GM10266 (cell line): ENCODE measurements at regions not wholly inside any gene's neighbourhood (a gene's known extent, or its start where the extent isn't known, plus 50 kb on each side); places are given as distances from the start of the nearest gene placed in this dataset.

ENCODE experiments used
- DNase-seq: peaks from one replicate; pipeline ENCODE4 v3.0.0; 2012; ENCODE audit errors: extremely low spot score
- TF ChIP-seq, protein P1 (sequence below): IDR thresholded peaks from 2 replicates; pipeline ENCODE4 v1.5.1; 2012; ENCODE audit warnings: mild to moderate bottlenecking, low read depth; ENCODE audit not compliant: control insufficient read depth, insufficient read depth; ENCODE audit errors: missing control alignments

DNA sequence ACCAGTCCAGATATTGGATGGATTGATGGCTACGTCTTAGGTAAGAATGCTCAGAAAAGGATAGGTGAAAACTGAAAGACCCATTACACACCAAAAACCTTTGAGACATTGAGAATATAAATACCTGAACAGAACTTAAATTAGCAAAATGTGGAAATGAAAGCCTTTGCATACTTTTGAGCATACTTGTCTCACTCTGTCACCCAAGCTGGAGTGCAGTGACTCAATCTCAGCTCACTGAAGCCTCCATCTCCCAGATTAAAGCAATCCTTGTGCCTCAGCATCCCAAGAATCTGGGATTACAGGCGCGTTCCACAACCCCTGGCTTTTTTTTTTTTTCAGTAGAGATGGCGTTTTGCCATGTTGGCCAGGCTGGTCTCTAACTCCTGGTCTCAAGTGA is 695.3 kb downstream of the DACH1 start:
- TF ChIP-seq, protein P1, sequence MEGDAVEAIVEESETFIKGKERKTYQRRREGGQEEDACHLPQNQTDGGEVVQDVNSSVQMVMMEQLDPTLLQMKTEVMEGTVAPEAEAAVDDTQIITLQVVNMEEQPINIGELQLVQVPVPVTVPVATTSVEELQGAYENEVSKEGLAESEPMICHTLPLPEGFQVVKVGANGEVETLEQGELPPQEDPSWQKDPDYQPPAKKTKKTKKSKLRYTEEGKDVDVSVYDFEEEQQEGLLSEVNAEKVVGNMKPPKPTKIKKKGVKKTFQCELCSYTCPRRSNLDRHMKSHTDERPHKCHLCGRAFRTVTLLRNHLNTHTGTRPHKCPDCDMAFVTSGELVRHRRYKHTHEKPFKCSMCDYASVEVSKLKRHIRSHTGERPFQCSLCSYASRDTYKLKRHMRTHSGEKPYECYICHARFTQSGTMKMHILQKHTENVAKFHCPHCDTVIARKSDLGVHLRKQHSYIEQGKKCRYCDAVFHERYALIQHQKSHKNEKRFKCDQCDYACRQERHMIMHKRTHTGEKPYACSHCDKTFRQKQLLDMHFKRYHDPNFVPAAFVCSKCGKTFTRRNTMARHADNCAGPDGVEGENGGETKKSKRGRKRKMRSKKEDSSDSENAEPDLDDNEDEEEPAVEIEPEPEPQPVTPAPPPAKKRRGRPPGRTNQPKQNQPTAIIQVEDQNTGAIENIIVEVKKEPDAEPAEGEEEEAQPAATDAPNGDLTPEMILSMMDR = no peak
- DNase-seq = no peak

DNA sequence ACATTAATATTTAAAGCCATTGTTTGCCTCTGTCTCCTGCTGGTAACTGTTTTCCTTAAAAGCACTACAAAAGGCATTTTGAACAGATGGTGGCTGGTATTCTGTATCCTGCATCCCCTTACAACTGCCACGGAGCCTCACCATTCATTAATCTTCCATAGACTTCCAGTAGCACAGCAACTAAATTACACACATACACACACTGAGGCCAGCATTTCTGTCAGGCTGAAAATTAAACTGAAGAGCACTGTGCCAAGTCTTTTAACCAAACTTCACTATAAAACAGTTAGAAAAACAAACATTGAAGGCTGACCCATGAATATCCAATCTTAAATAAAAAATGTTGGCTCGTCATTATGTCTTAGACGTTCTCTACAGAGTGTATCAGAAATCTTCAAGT is 697.8 kb downstream of the DACH1 start:
- TF ChIP-seq, protein P1 = no peak
- no peak for DNase-seq

DNA sequence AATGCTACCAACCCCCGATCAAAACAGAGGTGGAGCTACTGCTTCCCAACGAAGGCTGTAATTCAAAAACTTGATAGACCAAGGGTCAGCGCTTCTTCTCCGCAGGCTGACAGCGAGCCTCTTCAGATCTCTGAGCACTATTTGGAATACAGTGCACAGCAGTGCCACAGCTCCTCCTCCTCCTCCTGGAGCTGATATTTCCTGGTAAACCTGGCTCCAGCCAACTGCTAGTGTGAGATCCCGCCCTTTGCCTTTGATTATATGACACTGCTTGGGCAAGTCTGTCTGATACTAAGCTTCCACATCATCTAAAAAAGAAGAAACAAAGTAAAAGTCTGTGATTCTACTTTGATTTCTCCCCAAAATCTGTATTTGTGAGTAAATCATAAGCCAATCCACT is 710.5 kb downstream of the DACH1 start:
- TF ChIP-seq, protein P1 = no peak
- no peak for DNase-seq

DNA sequence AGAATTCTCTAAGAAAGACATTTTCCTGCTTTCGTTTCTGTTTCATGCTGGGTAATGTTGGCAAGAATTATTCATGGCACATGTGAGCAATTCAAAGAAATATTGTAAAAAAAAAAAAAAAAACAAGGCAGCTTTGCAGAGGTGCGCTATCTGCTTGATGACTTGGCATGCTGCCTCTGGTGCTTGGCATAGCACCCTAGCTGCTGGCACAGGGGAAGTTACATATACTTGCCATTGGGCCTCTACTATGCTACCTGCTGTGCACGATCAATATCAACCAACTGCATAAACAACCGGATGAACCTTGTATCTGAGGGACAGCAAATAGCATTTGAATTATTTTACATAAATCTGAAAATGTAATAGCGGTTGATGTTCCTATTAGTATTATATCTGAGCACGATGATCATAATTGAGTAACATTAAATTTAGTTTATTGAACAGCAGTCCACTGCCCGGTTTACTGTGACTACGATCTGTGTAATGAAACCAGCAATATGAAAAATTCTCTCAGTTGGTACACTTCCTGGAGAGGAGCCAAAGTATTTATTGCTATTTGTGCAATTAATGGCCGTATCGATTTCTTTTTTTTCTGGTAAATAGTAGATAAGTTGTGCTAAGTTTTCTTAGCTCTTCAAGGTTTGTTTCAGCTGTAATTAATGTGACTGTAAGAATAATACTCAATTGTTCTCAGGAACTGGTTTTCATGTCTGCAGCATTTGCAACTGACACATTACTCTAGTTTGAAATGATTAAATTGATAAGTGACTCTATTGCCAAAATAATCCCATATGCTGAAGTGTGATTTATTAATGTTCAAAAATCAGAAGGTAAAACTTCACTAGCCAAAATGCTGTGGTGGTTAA is 717.3 kb downstream of the DACH1 start:
- TF ChIP-seq, protein P1 = no peak
- DNase-seq = no peak

DNA sequence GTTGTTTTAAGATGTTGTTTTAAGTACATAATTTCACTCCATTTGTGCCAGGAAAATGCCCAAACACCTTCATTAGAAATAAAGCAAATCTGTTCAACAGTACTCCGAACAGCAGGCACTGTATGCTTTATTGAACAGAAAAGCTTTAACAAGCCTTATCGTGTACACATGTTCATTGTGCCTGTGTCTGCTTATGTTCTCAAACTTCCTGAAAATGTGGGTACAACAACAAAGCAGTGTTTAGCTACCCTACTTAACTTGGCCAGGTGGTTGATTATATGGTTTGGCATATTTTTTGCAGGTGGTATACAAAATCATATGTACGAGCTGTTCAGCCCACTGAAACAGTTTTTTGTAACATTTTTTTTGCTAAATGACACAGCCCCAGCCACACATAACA is 718.0 kb downstream of the DACH1 start:
- TF ChIP-seq, protein P1 = no peak
- no peak for DNase-seq

DNA sequence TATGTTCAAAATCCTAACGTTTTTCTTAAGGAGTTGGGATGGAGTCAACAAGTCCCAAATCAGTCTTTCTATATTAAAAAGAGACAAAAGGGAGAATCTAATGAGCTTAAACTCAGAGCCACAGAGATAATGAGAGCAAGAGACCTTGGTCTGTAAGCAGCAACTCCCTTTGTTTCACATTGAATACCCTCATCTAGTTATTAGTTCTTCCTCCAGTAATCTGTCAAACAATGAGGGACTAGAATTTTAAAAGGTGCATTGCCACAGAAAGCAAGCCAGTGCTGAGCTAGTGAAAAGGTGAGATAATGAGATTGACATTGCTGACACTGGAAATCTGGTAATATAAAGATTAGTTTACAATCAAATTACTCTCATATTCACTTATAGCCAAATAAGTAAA is 718.6 kb downstream of the DACH1 start:
- no peak for DNase-seq

DNA sequence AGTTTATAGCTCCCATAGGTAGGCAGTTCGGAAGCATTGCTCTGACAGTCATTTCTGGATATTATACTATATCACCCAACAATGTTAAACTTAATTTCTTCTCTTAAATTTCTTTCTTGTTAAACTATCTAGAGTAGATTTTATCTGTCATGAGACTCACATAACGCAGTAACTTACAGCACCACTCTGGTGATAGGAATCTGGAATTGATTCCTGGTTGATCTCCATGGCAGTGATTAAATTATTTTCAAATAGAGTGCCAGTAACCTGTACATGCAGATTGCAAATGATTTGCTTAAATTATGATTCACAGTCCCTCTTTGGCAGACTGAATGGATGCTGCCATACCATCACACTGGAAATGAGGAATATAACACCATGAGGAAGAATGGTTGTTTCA is 722.1 kb downstream of the DACH1 start:
- DNase-seq = no peak
- TF ChIP-seq, protein P1 = no peak

More for the DNA sequence above, 718.6 kb downstream of the DACH1 start:
- TF ChIP-seq, protein P1 = no peak
